HG03378 (cell line): ENCODE measurements at regions not wholly inside any gene's neighbourhood (a gene's known extent, or its start where the extent isn't known, plus 50 kb on each side); places are given as distances from the start of the nearest gene placed in this dataset.

ENCODE experiments used
- ATAC-seq: cut with Tn5 transposase; IDR thresholded peaks from one replicate; pipeline ENCODE4 v1.9.1; 2021; ENCODE audit warnings: mild to moderate bottlenecking, moderate library complexity; ENCODE audit not compliant: unreplicated experiment

- ATAC-seq, result no peak
Observed at GRCh38 chr17:77467521-77467920, 326.8 kb downstream of the SEC14L1 start.

GRCh38 chr17:77468897-77469296, 328.1 kb downstream of the SEC14L1 start:
- no peak for ATAC-seq

GRCh38 chr17:77470330-77470786, 329.6 kb downstream of the SEC14L1 start:
- ATAC-seq, result no peak

- ATAC-seq, result no peak
Observed at GRCh38 chr17:77470800-77471733, 330.3 kb downstream of the SEC14L1 start.

- ATAC-seq, result no peak
Observed at GRCh38 chr17:77471984-77472461, 331.3 kb downstream of the SEC14L1 start.

- no peak for ATAC-seq
Observed at GRCh38 chr17:77472468-77473310, 331.9 kb downstream of the SEC14L1 start.

- no peak for ATAC-seq
Observed at GRCh38 chr17:77473615-77474226, 333.0 kb downstream of the SEC14L1 start.

GRCh38 chr17:77474292-77474988, 333.7 kb downstream of the SEC14L1 start:
- no peak for ATAC-seq

- ATAC-seq, result no peak
Observed at GRCh38 chr17:77475016-77475976, 334.5 kb downstream of the SEC14L1 start.

GRCh38 chr17:77476006-77476405, 335.2 kb downstream of the SEC14L1 start:
- no peak for ATAC-seq

GRCh38 chr17:77476498-77476897, 335.7 kb downstream of the SEC14L1 start:
- no peak for ATAC-seq

- ATAC-seq, result no peak
Observed at GRCh38 chr17:77476931-77477805, 336.4 kb downstream of the SEC14L1 start.

- ATAC-seq, result no peak
Observed at GRCh38 chr17:77478281-77478680, 337.5 kb downstream of the SEC14L1 start.

- ATAC-seq, result no peak
Observed at GRCh38 chr17:77478899-77479298, 338.1 kb downstream of the SEC14L1 start.

GRCh38 chr17:77479372-77480198, 338.8 kb downstream of the SEC14L1 start:
- no peak for ATAC-seq

- ATAC-seq, result no peak
Observed at GRCh38 chr17:77480199-77480508, 339.4 kb downstream of the SEC14L1 start.

GRCh38 chr17:77480509-77481215, 339.9 kb downstream of the SEC14L1 start:
- no peak for ATAC-seq
